Endodermal cell (in vitro differentiated cells): ENCODE measurements at regions not wholly inside any gene's neighbourhood (a gene's known extent, or its start where the extent isn't known, plus 50 kb on each side); places are given as distances from the start of the nearest gene placed in this dataset.
"Not testable (repeated sequence)": the region's sequence is repeated elsewhere in the genome, so short reads cannot be mapped to it uniquely, and the experiment has no call there.

Source experiments
- DNase-seq: peaks from one replicate; pipeline ENCODE4 v3.0.0-alpha.2; 2017
- H3K27ac ChIP-seq: 2 replicates; pipeline ENCODE4 v1.5.1; 2013; ENCODE audit warnings: mild to moderate bottlenecking, low read depth, low read length, moderate library complexity
- H3K27me3 ChIP-seq: 2 replicates; pipeline ENCODE4 v1.6.1; 2013; ENCODE audit warnings: mild to moderate bottlenecking, low read length, moderate library complexity; ENCODE audit not compliant: insufficient read depth, control insufficient read depth, poor library complexity, severe bottlenecking
- H3K36me3 ChIP-seq: 2 replicates; pipeline ENCODE4 v1.7.0; 2013; ENCODE audit warnings: mild to moderate bottlenecking, low read length, moderate library complexity; ENCODE audit not compliant: control insufficient read depth, insufficient read depth
- H3K4me1 ChIP-seq: one replicate; pipeline ENCODE4 v1.7.0; 2013; ENCODE audit warnings: low read length; ENCODE audit not compliant: control insufficient read depth, insufficient read depth
- H3K4me3 ChIP-seq: 2 replicates; pipeline ENCODE4 v1.5.1; 2013; ENCODE audit warnings: mild to moderate bottlenecking, low read length, moderate library complexity
- H3K9ac ChIP-seq: 2 replicates; pipeline ENCODE4 v1.6.1; 2013; ENCODE audit warnings: mild to moderate bottlenecking, low read length, moderate library complexity; ENCODE audit not compliant: poor library complexity, severe bottlenecking; ENCODE audit errors: extremely low read depth
- H3K9me3 ChIP-seq: 2 replicates; pipeline ENCODE4 v1.6.1; 2013; ENCODE audit warnings: mild to moderate bottlenecking, low read length, moderate library complexity; ENCODE audit not compliant: control insufficient read depth
- H3K27ac Mint-ChIP-seq: 2 replicates; pipeline ENCODE4 v1.8.0; 2020; ENCODE audit warnings: mixed read lengths
- H3K27me3 Mint-ChIP-seq: 2 replicates; pipeline ENCODE4 v1.8.0; 2021; ENCODE audit warnings: mild to moderate bottlenecking, mixed read lengths; ENCODE audit not compliant: insufficient read depth
- H3K36me3 Mint-ChIP-seq: 2 replicates; pipeline ENCODE4 v1.8.0; 2020; ENCODE audit warnings: low read depth, mixed read lengths
- H3K4me1 Mint-ChIP-seq: 2 replicates; pipeline ENCODE4 v1.8.0; 2020; ENCODE audit warnings: mixed read lengths
- H3K4me3 Mint-ChIP-seq: 2 replicates; pipeline ENCODE4 v1.8.0; 2020; ENCODE audit warnings: mild to moderate bottlenecking, moderate library complexity, mixed read lengths
- H3K9me3 Mint-ChIP-seq: 2 replicates; pipeline ENCODE4 v1.8.0; 2020; ENCODE audit warnings: mild to moderate bottlenecking, mixed read lengths
- WGBS, 2 experiments: methylation state at CpG; one replicate each; pipeline versions ENCODE4 v1.1.5 to v1.1.7; 2013; ENCODE audit warnings: missing lambda C conversion rate in 2 of 2, mixed read lengths in 1 of 2; ENCODE audit not compliant: insufficient coverage in 1 of 2, insufficient read length in 1 of 2; 5-methylcytosine and 5-hydroxymethylcytosine counted together
- TF ChIP-seq, protein P1 (sequence below): fragments of 200-600 bp; sonication (generic); conservative IDR thresholded peaks from 2 replicates; pipeline ENCODE4 v1.5.0; 2021; ENCODE audit warnings: antibody characterized with exemption, mild to moderate bottlenecking

GRCh38 chr2:145905371-145905770 lies 1385.5 kb upstream of the ZEB2 start:
- no peak overlapping the region for H3K27ac ChIP-seq
- H3K9ac ChIP-seq = no peak overlapping the region
- peaks cover 20% of the 10 kb centered on the region for H3K9me3 ChIP-seq
- Mint-ChIP-seq H3K4me1 (peaks cover 8% of the 10 kb centered on the region), H3K36me3 (peaks cover 6% of the 10 kb centered on the region), H3K27me3 (peaks cover 1% of the 10 kb centered on the region), H3K27ac (no peak overlapping the region), H3K9me3 (peaks cover 29% of the 10 kb centered on the region), H3K4me3 (no peak overlapping the region)
- no peaks in the 10 kb centered on the region for H3K27me3 ChIP-seq
- 83% methylated on average over 1 of the region's 1 CpG; no CpG with 5 or more reads in 1 of the 2 experiments for WGBS, 2 experiments
- DNase-seq = no peak
- no peaks in the 10 kb centered on the region for H3K36me3 ChIP-seq
- H3K4me3 ChIP-seq = no peak overlapping the region
- no peaks in the 10 kb centered on the region for H3K4me1 ChIP-seq
- TF ChIP-seq, protein P1, sequence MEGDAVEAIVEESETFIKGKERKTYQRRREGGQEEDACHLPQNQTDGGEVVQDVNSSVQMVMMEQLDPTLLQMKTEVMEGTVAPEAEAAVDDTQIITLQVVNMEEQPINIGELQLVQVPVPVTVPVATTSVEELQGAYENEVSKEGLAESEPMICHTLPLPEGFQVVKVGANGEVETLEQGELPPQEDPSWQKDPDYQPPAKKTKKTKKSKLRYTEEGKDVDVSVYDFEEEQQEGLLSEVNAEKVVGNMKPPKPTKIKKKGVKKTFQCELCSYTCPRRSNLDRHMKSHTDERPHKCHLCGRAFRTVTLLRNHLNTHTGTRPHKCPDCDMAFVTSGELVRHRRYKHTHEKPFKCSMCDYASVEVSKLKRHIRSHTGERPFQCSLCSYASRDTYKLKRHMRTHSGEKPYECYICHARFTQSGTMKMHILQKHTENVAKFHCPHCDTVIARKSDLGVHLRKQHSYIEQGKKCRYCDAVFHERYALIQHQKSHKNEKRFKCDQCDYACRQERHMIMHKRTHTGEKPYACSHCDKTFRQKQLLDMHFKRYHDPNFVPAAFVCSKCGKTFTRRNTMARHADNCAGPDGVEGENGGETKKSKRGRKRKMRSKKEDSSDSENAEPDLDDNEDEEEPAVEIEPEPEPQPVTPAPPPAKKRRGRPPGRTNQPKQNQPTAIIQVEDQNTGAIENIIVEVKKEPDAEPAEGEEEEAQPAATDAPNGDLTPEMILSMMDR = no peak

GRCh38 chr2:145897151-145897550 lies 1377.2 kb upstream of the ZEB2 start:
- no peaks in the 10 kb centered on the region for H3K4me1 Mint-ChIP-seq

GRCh38 chr2:145887915-145888314 lies 1368.0 kb upstream of the ZEB2 start:
- no peaks in the 10 kb centered on the region for H3K36me3 Mint-ChIP-seq

More at GRCh38 chr2:145897151-145897550, 1377.2 kb upstream of the ZEB2 start:
- Mint-ChIP-seq H3K4me3 (no peak overlapping the region), H3K36me3 (peaks cover 6% of the 10 kb centered on the region), H3K27ac (no peak overlapping the region), H3K27me3 (peaks cover 1% of the 10 kb centered on the region), H3K9me3 (peaks cover 14% of the 10 kb centered on the region)
- TF ChIP-seq, protein P1 = no peak
- Histone ChIP-seq H3K9ac (no peak overlapping the region), H3K9me3 (peaks cover 12% of the 10 kb centered on the region), H3K36me3 (no peaks in the 10 kb centered on the region), H3K4me1 (no peaks in the 10 kb centered on the region), H3K27me3 (no peaks in the 10 kb centered on the region), H3K4me3 (no peak overlapping the region), H3K27ac (no peak overlapping the region)
- DNase-seq = no peak
- 92 to 97% methylated on average over 5 to 6 of the region's 6 CpGs for WGBS, 2 experiments

GRCh38 chr2:145880997-145881396 lies 1361.1 kb upstream of the ZEB2 start:
- WGBS, 2 experiments = 89 to 98% methylated on average over 7 to 23 of the region's 23 CpGs

More at GRCh38 chr2:145887915-145888314, 1368.0 kb upstream of the ZEB2 start:
- H3K27ac Mint-ChIP-seq = no peak overlapping the region
- Histone ChIP-seq H3K4me1 (no peaks in the 10 kb centered on the region), H3K27ac (no peak overlapping the region), H3K27me3 (no peaks in the 10 kb centered on the region), H3K36me3 (no peaks in the 10 kb centered on the region), H3K9me3 (no peaks in the 10 kb centered on the region), H3K9ac (no peak overlapping the region), H3K4me3 (no peak overlapping the region)
- DNase-seq = no peak
- TF ChIP-seq, protein P1 = no peak
- no peaks in the 10 kb centered on the region for H3K9me3 Mint-ChIP-seq
- H3K4me1 Mint-ChIP-seq = no peaks in the 10 kb centered on the region
- H3K4me3 Mint-ChIP-seq = no peak overlapping the region
- H3K27me3 Mint-ChIP-seq = no peaks in the 10 kb centered on the region
- 94% methylated on average over 1 of the region's 1 CpG; no CpG with 5 or more reads in 1 of the 2 experiments for WGBS, 2 experiments

More at GRCh38 chr2:145880997-145881396, 1361.1 kb upstream of the ZEB2 start:
- H3K4me3 ChIP-seq, H3K9me3 ChIP-seq, H3K36me3 Mint-ChIP-seq, H3K9me3 Mint-ChIP-seq, H3K36me3 ChIP-seq, H3K4me1 Mint-ChIP-seq, H3K27me3 ChIP-seq, H3K4me3 Mint-ChIP-seq, H3K9ac ChIP-seq, H3K27ac ChIP-seq, DNase-seq, H3K27me3 Mint-ChIP-seq, H3K4me1 ChIP-seq, H3K27ac Mint-ChIP-seq: not testable (repeated sequence)
